ENCODE measurements at regions not wholly inside any gene's neighbourhood (a gene's known extent, or its start where the extent isn't known, plus 50 kb on each side); places are given as distances from the start of the nearest gene placed in this dataset.

GRCh38 chr7:110326966-110327365 lies 764.0 kb upstream of the LRRN3 start:
- TF ChIP-seq, protein P1, sequence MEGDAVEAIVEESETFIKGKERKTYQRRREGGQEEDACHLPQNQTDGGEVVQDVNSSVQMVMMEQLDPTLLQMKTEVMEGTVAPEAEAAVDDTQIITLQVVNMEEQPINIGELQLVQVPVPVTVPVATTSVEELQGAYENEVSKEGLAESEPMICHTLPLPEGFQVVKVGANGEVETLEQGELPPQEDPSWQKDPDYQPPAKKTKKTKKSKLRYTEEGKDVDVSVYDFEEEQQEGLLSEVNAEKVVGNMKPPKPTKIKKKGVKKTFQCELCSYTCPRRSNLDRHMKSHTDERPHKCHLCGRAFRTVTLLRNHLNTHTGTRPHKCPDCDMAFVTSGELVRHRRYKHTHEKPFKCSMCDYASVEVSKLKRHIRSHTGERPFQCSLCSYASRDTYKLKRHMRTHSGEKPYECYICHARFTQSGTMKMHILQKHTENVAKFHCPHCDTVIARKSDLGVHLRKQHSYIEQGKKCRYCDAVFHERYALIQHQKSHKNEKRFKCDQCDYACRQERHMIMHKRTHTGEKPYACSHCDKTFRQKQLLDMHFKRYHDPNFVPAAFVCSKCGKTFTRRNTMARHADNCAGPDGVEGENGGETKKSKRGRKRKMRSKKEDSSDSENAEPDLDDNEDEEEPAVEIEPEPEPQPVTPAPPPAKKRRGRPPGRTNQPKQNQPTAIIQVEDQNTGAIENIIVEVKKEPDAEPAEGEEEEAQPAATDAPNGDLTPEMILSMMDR (IDR thresholded peaks at IDR 0.05) = no peak
- no peaks in the 10 kb centered on the region for H3K9me3 ChIP-seq
- no peaks in the 10 kb centered on the region for H3K4me1 ChIP-seq
- H3K27ac ChIP-seq = no peak overlapping the region
- intact Hi-C loops (cut with DNase I; ENCODE audit: low total_unique reads) = no loop called here
- no peak overlapping the region for H3K4me3 ChIP-seq
- DNase-seq = no peak
- no peaks in the 10 kb centered on the region for H3K27me3 ChIP-seq
- H3K36me3 ChIP-seq = no peaks in the 10 kb centered on the region

- no peak for DNase-seq
- TF ChIP-seq, protein P1 (IDR thresholded peaks at IDR 0.05) = no peak
- Histone ChIP-seq H3K4me3 (no peak overlapping the region), H3K27me3 (no peaks in the 10 kb centered on the region), H3K4me1 (no peaks in the 10 kb centered on the region), H3K27ac (no peak overlapping the region), H3K36me3 (no peaks in the 10 kb centered on the region), H3K9me3 (no peaks in the 10 kb centered on the region)
- intact Hi-C loops (cut with DNase I; ENCODE audit: low total_unique reads) = no loop called here
Measured at GRCh38 chr7:110336423-110336822, 754.5 kb upstream of the LRRN3 start.

- no peak for DNase-seq
- TF ChIP-seq, protein P1 (IDR thresholded peaks at IDR 0.05) = no peak
Measured at GRCh38 chr7:110337646-110338045, 753.3 kb upstream of the LRRN3 start.

DNA sequence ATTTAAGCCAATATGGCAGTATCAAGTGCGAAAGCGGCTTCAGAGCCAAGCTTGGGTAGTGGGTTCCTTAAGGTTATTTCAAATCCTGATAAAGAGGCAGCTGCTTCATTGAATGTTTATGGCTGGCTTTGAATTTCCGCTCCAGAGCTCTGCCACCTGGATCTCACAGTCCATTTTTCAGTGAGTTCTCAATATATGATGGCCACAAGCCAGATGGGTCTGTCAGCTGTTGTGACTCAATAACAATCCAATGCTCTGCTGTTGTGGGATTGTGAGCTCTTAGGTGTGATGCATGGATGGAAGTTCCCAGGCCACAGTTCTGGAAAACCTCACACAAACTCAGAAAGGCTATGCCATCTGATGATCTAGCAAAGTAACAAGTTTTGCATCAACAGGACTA lies 743.8 kb upstream of the LRRN3 start:
- H3K4me3 ChIP-seq = no peak overlapping the region
- intact Hi-C loops (cut with DNase I; ENCODE audit: low total_unique reads) = no loop called here
- DNase-seq = no peak
- H3K4me1 ChIP-seq = no peaks in the 10 kb centered on the region
- TF ChIP-seq, protein P1 (IDR thresholded peaks at IDR 0.05) = no peak
- H3K27me3 ChIP-seq = no peaks in the 10 kb centered on the region
- no peaks in the 10 kb centered on the region for H3K9me3 ChIP-seq
- H3K36me3 ChIP-seq = no peaks in the 10 kb centered on the region
- H3K27ac ChIP-seq = no peak overlapping the region

More at GRCh38 chr7:110337646-110338045, 753.3 kb upstream of the LRRN3 start:
- no peak overlapping the region for H3K4me3 ChIP-seq
- no peak overlapping the region for H3K27ac ChIP-seq
- H3K27me3 ChIP-seq = no peaks in the 10 kb centered on the region
- H3K9me3 ChIP-seq = no peaks in the 10 kb centered on the region
- H3K4me1 ChIP-seq = no peaks in the 10 kb centered on the region
- H3K36me3 ChIP-seq = no peaks in the 10 kb centered on the region
- intact Hi-C loops (cut with DNase I; ENCODE audit: low total_unique reads) = no loop called here

GRCh38 chr7:110356438-110356837 lies 734.5 kb upstream of the LRRN3 start:
- no peak overlapping the region for H3K27ac ChIP-seq
- H3K36me3 ChIP-seq = no peaks in the 10 kb centered on the region
- H3K4me3 ChIP-seq = no peak overlapping the region
- no peaks in the 10 kb centered on the region for H3K27me3 ChIP-seq
- intact Hi-C loops (cut with DNase I; ENCODE audit: low total_unique reads) = no loop called here
- no peak for DNase-seq
- no peaks in the 10 kb centered on the region for H3K4me1 ChIP-seq
- TF ChIP-seq, protein P1 (IDR thresholded peaks at IDR 0.05) = no peak
- H3K9me3 ChIP-seq = no peaks in the 10 kb centered on the region

DNA sequence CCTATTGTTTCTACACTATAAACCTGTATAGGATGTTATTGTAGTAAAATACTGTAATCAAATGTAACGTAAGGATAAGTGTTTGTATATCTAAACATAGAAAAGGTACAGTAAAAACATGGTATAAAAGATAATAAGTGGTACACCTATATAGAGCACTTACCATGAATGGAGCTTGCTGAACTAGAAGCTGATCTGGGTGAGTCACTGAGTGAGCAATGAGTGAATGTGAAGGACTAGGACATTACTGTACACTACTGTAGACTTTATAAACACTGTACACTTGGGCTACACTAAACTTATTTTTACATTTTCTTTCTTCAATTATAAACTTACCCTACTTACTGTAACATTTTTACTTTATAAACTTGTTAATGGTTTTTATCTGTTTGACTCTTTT lies 732.9 kb upstream of the LRRN3 start:
- TF ChIP-seq, protein P1 (IDR thresholded peaks at IDR 0.05) = no peak

More for the DNA sequence above, 732.9 kb upstream of the LRRN3 start:
- DNase-seq = no peak
- Histone ChIP-seq H3K4me3 (no peak overlapping the region), H3K9me3 (no peaks in the 10 kb centered on the region), H3K4me1 (no peaks in the 10 kb centered on the region), H3K27ac (no peak overlapping the region), H3K27me3 (no peaks in the 10 kb centered on the region), H3K36me3 (no peaks in the 10 kb centered on the region)
- intact Hi-C loops (cut with DNase I; ENCODE audit: low total_unique reads) = no loop called here

Data from tibial artery (tissue), 4 donors.